CD14-positive monocyte (primary cell): ENCODE measurements at regions not wholly inside any gene's neighbourhood (a gene's known extent, or its start where the extent isn't known, plus 50 kb on each side); places are given as distances from the start of the nearest gene placed in this dataset.

ENCODE experiments used
- DNase-seq, 3 donors: peaks; one replicate each; pipeline ENCODE4 v3.0.0-alpha.2; 2011 to 2022
- H2AFZ ChIP-seq: 2 replicates; pipeline ENCODE4 v1.6.0; 2012; ENCODE audit warnings: mild to moderate bottlenecking, low read depth, low read length, inconsistent platforms; ENCODE audit not compliant: insufficient read depth, poor library complexity, severe bottlenecking
- H3K27ac ChIP-seq, 2 donors: 1 replicate in 1 of 2; 2 replicates in 1 of 2; pipeline ENCODE4 v1.5.1; 2012 to 2013; ENCODE audit warnings: low read length in 2 of 2, control low read depth in 1 of 2, inconsistent platforms in 1 of 2, low read depth in 1 of 2, mild to moderate bottlenecking in 1 of 2
- H3K27me3 ChIP-seq, 2 donors: one replicate each; pipeline versions ENCODE4 v1.6.0 to v1.6.1; 2011 to 2013; ENCODE audit warnings: low read length in 2 of 2; ENCODE audit not compliant: control insufficient read depth in 2 of 2, insufficient read depth in 2 of 2
- H3K36me3 ChIP-seq, 2 donors: replicated peaks in 1 of 2; 1 replicate in 1 of 2; 2 replicates in 1 of 2; pipeline versions ENCODE4 v1.5.1 to v1.6.1; 2012 to 2013; ENCODE audit warnings: low read length in 2 of 2, control low read depth in 1 of 2, inconsistent platforms in 1 of 2, mild to moderate bottlenecking in 1 of 2; ENCODE audit not compliant: insufficient read depth in 2 of 2, control insufficient read depth in 1 of 2
- H3K4me1 ChIP-seq, 2 donors: 1 replicate in 1 of 2; 2 replicates in 1 of 2; pipeline versions ENCODE4 v1.5.1 to v1.6.1; 2012 to 2013; ENCODE audit warnings: low read length in 2 of 2, control low read depth in 1 of 2, inconsistent platforms in 1 of 2, mild to moderate bottlenecking in 1 of 2, moderate library complexity in 1 of 2; ENCODE audit not compliant: insufficient read depth in 2 of 2, control insufficient read depth in 1 of 2
- H3K4me2 ChIP-seq: replicated peaks from 2 replicates; pipeline ENCODE3; 2012; ENCODE audit warnings: low read length, moderate library complexity, mild to moderate bottlenecking; ENCODE audit not compliant: poor library complexity, severe bottlenecking; ENCODE audit errors: extremely low read depth
- H3K4me3 ChIP-seq, 3 experiments: fragments of 200-600 bp in 1 of 3; sonication (generic) in 1 of 3; replicated peaks in 1 of 3; 1 replicate in 2 of 3; 2 replicates in 1 of 3; pipeline ENCODE4 v1.5.1; 2011 to 2013; ENCODE audit warnings: low read length in 3 of 3, mild to moderate bottlenecking in 3 of 3, control low read depth in 2 of 3, low read depth in 2 of 3, inconsistent platforms in 1 of 3, moderate library complexity in 1 of 3
- H3K79me2 ChIP-seq: 2 replicates; pipeline ENCODE4 v1.6.0; 2012; ENCODE audit warnings: mild to moderate bottlenecking, control low read depth, inconsistent platforms, low read length, moderate library complexity; ENCODE audit not compliant: insufficient read depth
- H3K9ac ChIP-seq: 2 replicates; pipeline ENCODE4 v1.6.0; 2017; ENCODE audit warnings: low read length, mild to moderate bottlenecking; ENCODE audit not compliant: insufficient read depth, poor library complexity, severe bottlenecking
- H3K9me3 ChIP-seq, 2 donors: replicated peaks in 1 of 2; 1 replicate in 1 of 2; 2 replicates in 1 of 2; pipeline versions ENCODE4 v1.5.1 to v1.6.1; 2012 to 2013; ENCODE audit warnings: low read length in 2 of 2, control low read depth in 1 of 2; ENCODE audit not compliant: control insufficient read depth in 1 of 2, insufficient read depth in 1 of 2
- H4K20me1 ChIP-seq: 2 replicates; pipeline ENCODE4 v1.6.0; 2012; ENCODE audit warnings: mild to moderate bottlenecking, low read length, control low read depth, moderate library complexity; ENCODE audit not compliant: insufficient read depth
- H3K27ac Mint-ChIP-seq, 7 donors: one replicate each; pipeline ENCODE4 v1.8.0; 2020; ENCODE audit warnings: mild to moderate bottlenecking in 7 of 7, mixed read lengths in 7 of 7, moderate library complexity in 6 of 7, inconsistent platforms in 2 of 7
- H3K27me3 Mint-ChIP-seq, 3 donors: one replicate each; pipeline ENCODE4 v1.8.0; 2021 to 2022; ENCODE audit warnings: low read depth in 3 of 3, mild to moderate bottlenecking in 3 of 3, mixed read lengths in 3 of 3, moderate library complexity in 3 of 3, inconsistent platforms in 1 of 3
- H3K36me3 Mint-ChIP-seq, 2 donors: one replicate each; pipeline ENCODE4 v1.8.0; 2020; ENCODE audit warnings: mixed read lengths in 2 of 2, inconsistent platforms in 1 of 2, mild to moderate bottlenecking in 1 of 2
- H3K4me1 Mint-ChIP-seq: one replicate; pipeline ENCODE4 v1.8.0; 2020; ENCODE audit warnings: mild to moderate bottlenecking, mixed read lengths
- H3K4me3 Mint-ChIP-seq, 2 donors: one replicate each; pipeline ENCODE4 v1.8.0; 2020; ENCODE audit warnings: mild to moderate bottlenecking in 2 of 2, mixed read lengths in 2 of 2, moderate library complexity in 1 of 2
- H3K9me3 Mint-ChIP-seq, 7 donors: one replicate each; pipeline ENCODE4 v1.8.0; 2020 to 2022; ENCODE audit warnings: mixed read lengths in 7 of 7, mild to moderate bottlenecking in 6 of 7, moderate library complexity in 6 of 7, inconsistent platforms in 2 of 7
- WGBS: methylation state at CpG from one replicate; pipeline ENCODE4 v1.1.5; 2013; ENCODE audit warnings: missing lambda C conversion rate; ENCODE audit not compliant: insufficient coverage; 5-methylcytosine and 5-hydroxymethylcytosine counted together
- intact Hi-C, 2 donors: fragments of 100-400 bp; cut with micrococcal nuclease; formaldehyde crosslinking; loops; one replicate each; pipeline versions ENCODE4 v1.15.0 to v1.15.1; 2023
- TF ChIP-seq, protein P1 (sequence below): fragments of 200-600 bp; IDR thresholded peaks from one replicate; pipeline ENCODE4 v1.8.0; 2022; ENCODE audit warnings: antibody characterized with exemption, mild to moderate bottlenecking

- Mint-ChIP-seq H3K27me3 (peaks cover 0 to 5% (median 0%) of the 10 kb centered on the region in 3 donors), H3K4me1 (no peaks in the 10 kb centered on the region), H3K27ac (no peak overlapping the region), H3K4me3 (no peak overlapping the region), H3K9me3 (peaks cover 1 to 18% (median 7%) of the 10 kb centered on the region in 7 donors), H3K36me3 (no peaks in the 10 kb centered on the region)
- DNase-seq = no peak
- Histone ChIP-seq H4K20me1 (no peaks in the 10 kb centered on the region), H3K9me3 (peaks cover 0 to 10% of the 10 kb centered on the region in 2 donors), H3K79me2 (no peaks in the 10 kb centered on the region), H3K4me2 (no peak overlapping the region), H3K9ac (no peak overlapping the region), H3K27me3 (no peaks in the 10 kb centered on the region), H3K27ac (no peak overlapping the region), H3K4me3 (no peak overlapping the region), H3K4me1 (no peaks in the 10 kb centered on the region), H2AFZ (no peak overlapping the region), H3K36me3 (no peaks in the 10 kb centered on the region)
- intact Hi-C loops = no loop called here
- TF ChIP-seq, protein P1, sequence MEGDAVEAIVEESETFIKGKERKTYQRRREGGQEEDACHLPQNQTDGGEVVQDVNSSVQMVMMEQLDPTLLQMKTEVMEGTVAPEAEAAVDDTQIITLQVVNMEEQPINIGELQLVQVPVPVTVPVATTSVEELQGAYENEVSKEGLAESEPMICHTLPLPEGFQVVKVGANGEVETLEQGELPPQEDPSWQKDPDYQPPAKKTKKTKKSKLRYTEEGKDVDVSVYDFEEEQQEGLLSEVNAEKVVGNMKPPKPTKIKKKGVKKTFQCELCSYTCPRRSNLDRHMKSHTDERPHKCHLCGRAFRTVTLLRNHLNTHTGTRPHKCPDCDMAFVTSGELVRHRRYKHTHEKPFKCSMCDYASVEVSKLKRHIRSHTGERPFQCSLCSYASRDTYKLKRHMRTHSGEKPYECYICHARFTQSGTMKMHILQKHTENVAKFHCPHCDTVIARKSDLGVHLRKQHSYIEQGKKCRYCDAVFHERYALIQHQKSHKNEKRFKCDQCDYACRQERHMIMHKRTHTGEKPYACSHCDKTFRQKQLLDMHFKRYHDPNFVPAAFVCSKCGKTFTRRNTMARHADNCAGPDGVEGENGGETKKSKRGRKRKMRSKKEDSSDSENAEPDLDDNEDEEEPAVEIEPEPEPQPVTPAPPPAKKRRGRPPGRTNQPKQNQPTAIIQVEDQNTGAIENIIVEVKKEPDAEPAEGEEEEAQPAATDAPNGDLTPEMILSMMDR = no peak
- WGBS = no CpG with 5 or more reads among the region's 3 CpGs
Measured at GRCh38 chr18:39421276-39421675, 1855.7 kb upstream of the CELF4 start.

- no peaks in the 10 kb centered on the region for H4K20me1 ChIP-seq
- H3K36me3 ChIP-seq = no peaks in the 10 kb centered on the region
- no peaks in the 10 kb centered on the region for H3K79me2 ChIP-seq
- intact Hi-C loops = no loop called here
- Mint-ChIP-seq H3K9me3 (peaks cover 0 to 9% (median 2%) of the 10 kb centered on the region in 7 donors), H3K4me3 (no peak overlapping the region), H3K27ac (no peak overlapping the region), H3K27me3 (peaks cover 0 to 5% (median 0%) of the 10 kb centered on the region in 3 donors), H3K4me1 (no peaks in the 10 kb centered on the region), H3K36me3 (no peaks in the 10 kb centered on the region)
- TF ChIP-seq, protein P1 = no peak
- no peak for DNase-seq
- no peaks in the 10 kb centered on the region for H3K4me1 ChIP-seq
- no peak overlapping the region for H2AFZ ChIP-seq
- no peaks in the 10 kb centered on the region for H3K9me3 ChIP-seq
- no peak overlapping the region for H3K9ac ChIP-seq
- H3K4me3 ChIP-seq = no peak overlapping the region
- no peak overlapping the region for H3K4me2 ChIP-seq
- no peak overlapping the region for H3K27ac ChIP-seq
- no peaks in the 10 kb centered on the region for H3K27me3 ChIP-seq
Measured at GRCh38 chr18:39419315-39419714, 1853.7 kb upstream of the CELF4 start.
